Activated CD8-positive, alpha-beta memory T cell treated with anti-CD3 and anti-CD28 coated beads for 24 hours (primary cell): ENCODE measurements at regions not wholly inside any gene's neighbourhood (a gene's known extent, or its start where the extent isn't known, plus 50 kb on each side); places are given as distances from the start of the nearest gene placed in this dataset.
"Not testable (repeated sequence)": the region's sequence is repeated elsewhere in the genome, so short reads cannot be mapped to it uniquely, and the experiment has no call there.

Source experiments
- DNase-seq: peaks from one replicate; pipeline ENCODE4 v3.0.0-alpha.2; 2020

- no peak for DNase-seq
These were observed 356.6 kb upstream of the SULF2 start for GRCh38 chr20:48141660-48142515.

- no peak for DNase-seq
These were observed 354.2 kb upstream of the SULF2 start for GRCh38 chr20:48139262-48140041.

DNA sequence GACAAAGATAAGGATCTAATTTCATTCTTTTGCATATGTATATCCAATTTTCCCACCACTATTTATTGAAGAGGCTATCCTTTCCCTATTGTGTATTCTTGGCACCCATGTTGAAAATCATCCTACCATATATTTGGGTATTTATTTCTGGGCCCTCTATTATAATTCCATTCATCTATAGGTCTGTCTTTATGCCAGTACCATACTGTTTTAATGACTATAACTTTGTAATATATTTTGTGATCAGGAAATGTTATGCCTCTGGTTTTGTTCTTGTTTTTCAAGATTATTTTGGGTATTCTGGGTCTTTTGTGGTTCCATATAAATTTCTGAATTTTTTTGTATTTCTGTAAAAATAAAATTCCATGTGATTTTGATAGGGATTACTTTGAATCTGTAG is 347.6 kb upstream of the SULF2 start:
- DNase-seq: no peak

DNA sequence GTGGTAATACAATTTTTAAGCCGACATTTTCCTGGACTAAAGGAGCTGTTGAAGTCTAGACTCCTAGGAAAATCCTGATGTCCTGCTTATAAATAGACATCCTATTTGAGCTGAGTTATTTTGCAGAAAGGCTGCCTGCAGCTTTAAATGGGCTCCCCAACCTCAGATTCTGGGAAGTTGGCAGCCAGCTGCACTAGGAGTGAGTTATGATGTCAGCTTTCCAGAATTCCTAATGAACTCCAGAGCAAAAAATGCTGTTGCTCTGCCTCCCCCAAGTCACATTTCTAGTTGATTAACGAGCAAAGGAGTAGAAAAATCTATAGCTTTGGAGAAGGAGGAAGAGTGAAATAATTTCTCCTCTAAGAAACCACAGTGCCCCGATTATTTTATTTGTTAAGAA is 346.3 kb upstream of the SULF2 start:
- no peak for DNase-seq

DNA sequence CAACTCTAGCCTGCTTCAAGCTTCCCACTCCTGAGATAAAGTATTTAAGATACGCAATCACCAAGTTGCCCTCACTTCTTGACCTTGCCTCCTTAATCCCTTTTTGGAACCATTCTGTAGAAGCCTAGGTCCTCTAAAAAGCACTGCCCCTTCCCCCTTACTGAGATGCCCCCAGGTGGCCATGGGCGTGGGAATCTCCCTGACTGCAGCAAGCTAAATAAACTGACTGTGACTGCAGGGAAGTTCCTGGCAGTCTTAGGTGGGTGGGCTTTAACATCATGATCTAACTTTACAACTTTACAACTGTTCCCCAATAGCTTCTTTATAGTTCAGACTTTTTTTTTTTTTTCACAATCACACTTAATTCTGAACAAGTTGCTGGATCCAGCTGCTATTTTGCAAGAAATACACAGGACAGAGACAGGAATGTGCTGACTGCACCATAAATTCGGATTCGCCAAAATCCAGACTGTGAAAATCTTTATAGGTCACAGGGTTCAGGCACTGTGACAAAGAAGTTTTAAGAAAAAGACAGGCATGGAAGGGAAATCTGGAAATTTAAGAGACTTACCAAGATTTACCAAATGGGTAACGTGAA is 344.2 kb upstream of the SULF2 start:
- no peak for DNase-seq

DNA sequence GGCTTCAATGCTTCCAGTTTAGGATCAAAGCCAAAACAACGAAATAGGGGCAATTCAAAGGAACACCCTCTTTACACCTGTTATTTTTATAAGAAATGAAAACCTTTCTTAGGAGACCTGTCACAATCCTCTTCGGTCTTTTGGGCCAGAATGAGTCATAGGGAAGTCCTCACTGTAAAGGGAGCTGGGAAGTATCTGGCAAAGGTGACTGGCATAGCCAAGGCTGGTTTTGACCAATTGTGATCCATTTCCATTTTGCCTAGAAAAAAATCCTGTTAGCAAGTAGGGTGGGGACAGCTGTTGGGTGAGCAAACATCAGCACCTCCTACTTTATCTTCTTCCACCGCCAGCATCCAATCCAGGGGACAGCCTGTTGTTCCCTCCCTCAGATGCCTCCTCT is 343.2 kb upstream of the SULF2 start:
- DNase-seq: no peak

- DNase-seq: not testable (repeated sequence)
These were observed 342.7 kb upstream of the SULF2 start for GRCh38 chr20:48127964-48128363.

GRCh38 chr20:48127133-48127532 is 341.9 kb upstream of the SULF2 start:
- not testable (repeated sequence) for DNase-seq

DNA sequence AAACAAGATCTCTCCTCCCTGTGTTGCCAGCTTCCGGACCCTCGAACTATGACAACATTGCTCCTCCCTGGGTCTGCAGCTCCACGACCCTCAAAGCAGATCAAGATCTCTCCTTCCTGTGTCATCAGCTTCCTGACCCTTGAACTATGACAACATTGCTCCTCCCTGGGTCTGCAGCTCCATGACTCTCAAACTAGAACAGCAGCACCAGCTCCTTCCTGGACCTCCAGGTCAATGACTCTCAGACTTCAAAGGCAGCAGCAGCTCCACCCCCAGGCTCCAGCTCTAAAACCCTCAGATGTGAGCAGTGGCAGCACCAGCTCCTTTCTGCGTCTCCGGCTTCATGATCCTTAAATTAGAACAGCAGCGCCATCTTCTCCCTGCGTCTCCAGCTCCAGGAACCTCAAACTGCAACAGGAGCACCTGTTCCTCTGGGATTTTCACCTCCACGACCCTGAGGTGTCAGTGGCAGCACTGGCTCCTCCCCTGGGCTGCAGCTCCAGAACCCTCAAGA is 341.0 kb upstream of the SULF2 start:
- DNase-seq: no peak

DNA sequence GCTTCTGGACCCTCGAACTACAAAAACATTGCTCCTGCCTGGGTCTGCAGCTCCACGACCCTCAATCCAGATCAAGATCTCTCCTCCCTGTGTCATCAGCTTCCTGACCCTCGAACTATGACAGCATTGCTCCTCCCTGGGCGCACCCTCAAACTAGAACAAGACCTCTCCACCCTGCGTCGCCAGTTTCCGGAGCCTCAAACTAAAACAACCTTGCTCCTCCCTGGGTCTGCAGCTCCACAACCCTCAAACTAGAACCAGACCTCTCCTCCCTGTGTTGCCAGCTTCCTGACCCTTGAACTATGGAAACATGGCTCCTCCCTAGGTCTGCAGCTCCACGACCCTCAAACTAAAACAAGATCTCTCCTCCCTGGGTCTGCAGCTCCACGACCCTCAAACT is 339.7 kb upstream of the SULF2 start:
- no peak for DNase-seq

- DNase-seq: no peak
These were observed 339.0 kb upstream of the SULF2 start for GRCh38 chr20:48124181-48124782.

GRCh38 chr20:48120120-48120519 is 334.8 kb upstream of the SULF2 start:
- DNase-seq: no peak

DNA sequence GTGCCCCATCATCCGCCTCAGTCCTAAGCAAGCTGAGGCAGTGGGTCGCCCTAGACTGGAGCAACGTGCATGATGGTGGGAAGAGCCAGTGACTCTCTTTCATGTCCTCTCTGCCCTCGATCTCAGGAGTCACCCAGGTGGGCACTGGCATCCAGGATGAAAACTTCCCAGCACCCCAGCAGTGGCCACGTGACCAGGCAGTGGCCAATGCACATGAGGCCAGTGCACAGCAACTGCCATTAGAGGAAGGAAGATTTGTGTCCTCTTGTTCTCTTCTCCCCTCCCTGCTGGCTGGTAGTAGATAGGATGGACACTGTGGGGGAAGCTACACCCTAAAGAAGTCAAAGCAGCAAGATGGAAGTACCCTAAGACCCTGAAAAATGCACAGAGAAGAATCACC is 334.1 kb upstream of the SULF2 start:
- DNase-seq: not testable (repeated sequence)

DNA sequence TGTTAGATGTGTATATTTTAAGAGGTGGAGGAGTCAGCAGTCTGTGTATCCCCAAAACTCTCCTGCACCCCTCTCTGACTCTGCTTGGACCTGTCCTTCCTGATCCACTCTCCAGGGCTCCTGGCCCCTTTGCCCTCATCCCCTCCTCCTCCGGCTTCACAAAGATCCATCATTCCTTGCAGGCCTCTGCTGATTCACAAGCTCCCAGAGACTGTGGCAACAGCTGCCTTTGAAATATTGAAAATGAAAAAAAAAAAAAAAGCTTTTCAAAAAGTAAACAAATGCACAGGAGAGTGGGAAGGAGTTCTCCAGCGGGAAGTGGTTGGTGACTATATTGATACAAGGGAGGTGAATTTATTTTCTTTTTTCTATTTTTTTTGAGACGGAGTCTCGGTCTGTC is 330.2 kb upstream of the SULF2 start:
- no peak for DNase-seq

DNA sequence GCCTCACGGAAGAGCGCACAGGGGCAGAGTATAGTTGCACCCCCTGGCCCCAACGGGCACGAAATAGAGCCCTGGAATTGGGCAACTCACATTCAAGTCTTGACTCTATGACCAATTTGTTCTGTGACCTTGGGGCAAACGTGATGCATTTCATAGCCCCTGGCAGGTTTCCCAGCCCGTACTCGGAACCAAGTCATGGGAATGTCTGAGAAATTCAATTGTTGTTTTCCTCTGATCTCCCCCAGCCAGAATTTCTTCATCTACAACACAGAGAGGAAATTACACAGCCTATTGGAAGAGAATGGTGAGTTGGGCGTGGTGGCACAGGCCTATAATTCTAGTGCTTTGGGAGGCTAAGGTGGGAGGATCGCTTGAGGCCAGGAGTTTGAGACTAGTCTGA is 322.3 kb upstream of the SULF2 start:
- DNase-seq: no peak

GRCh38 chr20:48106428-48106827 is 321.1 kb upstream of the SULF2 start:
- DNase-seq: no peak

DNA sequence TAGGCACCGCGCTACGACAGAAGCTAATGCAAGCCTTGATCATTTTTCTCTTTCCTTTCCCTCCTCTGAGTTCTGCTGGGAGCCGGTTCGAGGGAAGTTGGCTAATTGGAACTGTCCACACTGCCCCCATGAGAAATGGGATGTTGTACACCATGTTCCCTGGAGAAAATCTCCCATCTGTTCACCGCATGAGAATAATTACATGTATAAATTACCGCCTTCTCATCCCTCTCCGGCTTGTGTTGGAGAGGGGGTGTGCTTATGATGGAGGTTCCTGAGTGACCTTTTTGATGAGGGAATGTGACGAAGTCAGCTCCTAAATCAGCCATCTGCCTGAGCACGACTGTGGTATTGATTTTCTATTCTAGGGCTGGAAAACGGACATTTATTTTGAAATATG is 320.2 kb upstream of the SULF2 start:
- no peak for DNase-seq

DNA sequence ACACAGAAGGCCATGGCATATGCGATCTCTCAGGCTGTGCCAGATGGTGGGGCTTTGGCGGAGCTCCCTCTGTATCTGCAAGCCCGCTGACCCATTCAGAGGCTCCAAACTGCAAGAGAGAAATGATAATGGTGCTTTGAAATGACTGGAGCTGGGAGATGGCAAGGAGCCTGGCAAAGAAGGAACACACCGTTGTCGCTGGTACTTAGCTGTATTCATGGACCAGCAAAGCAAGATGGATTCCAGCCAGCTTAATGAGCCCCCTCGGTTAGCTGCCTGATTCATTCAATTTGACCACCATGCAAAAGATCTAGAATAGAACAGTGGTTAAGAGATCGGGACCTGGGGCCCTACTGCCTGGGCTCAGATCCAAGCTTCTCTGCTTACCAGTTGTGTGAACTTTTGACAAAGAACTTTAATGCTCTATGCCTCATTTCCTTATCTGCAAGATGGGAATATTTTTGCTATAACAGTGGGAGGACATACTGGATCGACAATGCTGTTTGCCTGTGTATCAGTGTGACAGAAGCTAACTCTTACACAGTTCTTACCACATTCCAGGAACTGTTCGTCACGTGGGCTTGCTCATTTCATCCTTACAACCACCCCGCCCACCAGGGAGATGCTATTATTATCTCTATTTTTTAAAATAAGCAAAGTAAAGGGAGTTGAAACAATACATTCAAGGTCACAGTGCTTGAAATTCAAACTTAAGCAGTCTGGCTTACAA is 317.8 kb upstream of the SULF2 start:
- no peak for DNase-seq

GRCh38 chr20:48102076-48102787 is 317.0 kb upstream of the SULF2 start:
- DNase-seq: no peak

GRCh38 chr20:48100483-48100882 is 315.2 kb upstream of the SULF2 start:
- no peak for DNase-seq

GRCh38 chr20:48098866-48099265 is 313.6 kb upstream of the SULF2 start:
- DNase-seq: no peak

- DNase-seq: no peak
These were observed 312.8 kb upstream of the SULF2 start for GRCh38 chr20:48098099-48098498.
